Aorta (tissue), 5 donors: ENCODE measurements at regions not wholly inside any gene's neighbourhood (a gene's known extent, or its start where the extent isn't known, plus 50 kb on each side); places are given as distances from the start of the nearest gene placed in this dataset.
A peak's percentile ranks its signal among the peaks of the same experiment; 100 is the strongest.

Source experiments
- ATAC-seq: fragments of 200-7000 bp; cut with Tn5 transposase; one replicate; pipeline ENCODE4 v1.9.1; 2022; ENCODE audit warnings: moderate library complexity; ENCODE audit not compliant: low FRiP score
- DNase-seq, 2 donors: peaks; one replicate each; pipeline ENCODE4 v3.0.0-alpha.2; 2020
- H3K27ac ChIP-seq, 2 donors: one replicate each; pipeline ENCODE4 v1.5.1; 2013; ENCODE audit warnings: low read length in 2 of 2, mild to moderate bottlenecking in 2 of 2, moderate library complexity in 2 of 2, control low read depth in 1 of 2, inconsistent platforms in 1 of 2, low read depth in 1 of 2
- H3K27me3 ChIP-seq, 2 donors: one replicate each; pipeline ENCODE4 v1.6.1; 2013; ENCODE audit warnings: control low read depth in 1 of 2, low read length in 1 of 2, mild to moderate bottlenecking in 1 of 2, moderate library complexity in 1 of 2; ENCODE audit not compliant: insufficient read depth in 2 of 2, control insufficient read depth in 1 of 2
- H3K36me3 ChIP-seq, 2 donors: one replicate each; pipeline ENCODE4 v1.6.1; 2013; ENCODE audit warnings: control low read depth in 1 of 2, low read length in 1 of 2, mild to moderate bottlenecking in 1 of 2; ENCODE audit not compliant: insufficient read depth in 2 of 2, control insufficient read depth in 1 of 2
- H3K4me1 ChIP-seq, 2 donors: one replicate each; pipeline ENCODE4 v1.6.1; 2013; ENCODE audit warnings: low read length in 2 of 2, control low read depth in 1 of 2, mild to moderate bottlenecking in 1 of 2, moderate library complexity in 1 of 2; ENCODE audit not compliant: insufficient read depth in 2 of 2, control insufficient read depth in 1 of 2
- H3K4me3 ChIP-seq, 2 donors: one replicate each; pipeline ENCODE4 v1.5.1; 2013; ENCODE audit warnings: low read length in 2 of 2, control low read depth in 1 of 2, mild to moderate bottlenecking in 1 of 2
- H3K9me3 ChIP-seq: one replicate; pipeline ENCODE4 v1.6.1; 2013; ENCODE audit warnings: mild to moderate bottlenecking, low read length; ENCODE audit not compliant: control insufficient read depth
- WGBS, 2 donors: extraction: QIAGEN DNeasy Blood & Tissue Kit; methylation state at CpG; one replicate each; pipeline ENCODE4 v1.1.7; 2013; 5-methylcytosine and 5-hydroxymethylcytosine counted together
- intact Hi-C, 2 donors: fragments of 100-400 bp; cut with DNase I; formaldehyde crosslinking; loops; one replicate each; pipeline versions ENCODE4 v1.14.2 to v1.15.0; 2022
- donor health status: healthy with polysubstance abuse.
- donor health status: Bipolar disorder and iron deficiency.
- donor health status: DM: no; HTN: no; CAD: no.
- donor health status: DM: no; HTN: no; CAD: no.
- donor health status: DM: yes; HTN: yes; CAD: no.

- DNase-seq = no peak
- intact Hi-C loops = no loop called here
- H3K27me3 ChIP-seq = peaks cover 0 to 2% of the 10 kb centered on the region in 2 donors
- no peak overlapping the region for H3K4me3 ChIP-seq
- H3K27ac ChIP-seq = no peak overlapping the region
- no peaks in the 10 kb centered on the region for H3K36me3 ChIP-seq
- no peaks in the 10 kb centered on the region for H3K4me1 ChIP-seq
- H3K9me3 ChIP-seq = no peaks in the 10 kb centered on the region
- no peak for ATAC-seq
Measured at GRCh38 chr2:118791483-118791882, 56.0 kb downstream of the EN1 start.

GRCh38 chr2:118786746-118787145 lies 60.7 kb downstream of the EN1 start:
- 6 to 10% methylated on average over 7 of the region's 7 CpGs for WGBS, 2 donors
- intact Hi-C loops = no loop called here

GRCh38 chr2:118784860-118785259 lies 62.6 kb downstream of the EN1 start:
- ATAC-seq = no peak
- DNase-seq = no peak
- Histone ChIP-seq H3K4me3 (no peak overlapping the region), H3K9me3 (no peaks in the 10 kb centered on the region), H3K36me3 (no peaks in the 10 kb centered on the region), H3K27ac (no peak overlapping the region), H3K4me1 (no peaks in the 10 kb centered on the region), H3K27me3 (no peaks in the 10 kb centered on the region)
- WGBS, 2 donors = 75 to 80% methylated on average over 6 of the region's 6 CpGs
- intact Hi-C loops = no loop called here

More at GRCh38 chr2:118786746-118787145, 60.7 kb downstream of the EN1 start:
- H3K36me3 ChIP-seq = no peaks in the 10 kb centered on the region
- ATAC-seq (no peak), DNase-seq (no peak)
- H3K27ac ChIP-seq = no peak overlapping the region
- peaks cover 0 to 2% of the 10 kb centered on the region in 2 donors for H3K27me3 ChIP-seq
- no peaks in the 10 kb centered on the region for H3K9me3 ChIP-seq
- H3K4me3 ChIP-seq = no peak overlapping the region
- H3K4me1 ChIP-seq = no peaks in the 10 kb centered on the region

GRCh38 chr2:118779362-118779761 lies 68.1 kb downstream of the EN1 start:
- Histone ChIP-seq H3K36me3 (no peaks in the 10 kb centered on the region), H3K4me1 (no peaks in the 10 kb centered on the region), H3K27me3 (peaks cover 0 to 2% of the 10 kb centered on the region in 2 donors), H3K9me3 (no peaks in the 10 kb centered on the region), H3K27ac (no peak overlapping the region), H3K4me3 (no peak overlapping the region)
- intact Hi-C loops = no loop called here
- DNase-seq = no peak
- WGBS, 2 donors = 37 to 54% methylated on average over 1 of the region's 1 CpG
- ATAC-seq = no peak

GRCh38 chr2:118774458-118775133 lies 72.9 kb downstream of the EN1 start:
- peaks cover 0 to 2% of the 10 kb centered on the region in 2 donors for H3K27me3 ChIP-seq
- DNase-seq = peak; percentile 56 to 84

GRCh38 chr2:118773826-118774225 lies 73.6 kb downstream of the EN1 start:
- no peak for DNase-seq
- no peaks in the 10 kb centered on the region for H3K9me3 ChIP-seq
- intact Hi-C loops = no loop called here
- peaks cover 0 to 2% of the 10 kb centered on the region in 2 donors for H3K27me3 ChIP-seq
- H3K4me3 ChIP-seq = no peak overlapping the region
- no peak for ATAC-seq
- WGBS, 2 donors = 48 to 52% methylated on average over 7 of the region's 7 CpGs
- H3K4me1 ChIP-seq = no peaks in the 10 kb centered on the region
- H3K27ac ChIP-seq = no peak overlapping the region
- no peaks in the 10 kb centered on the region for H3K36me3 ChIP-seq

More at GRCh38 chr2:118774458-118775133, 72.9 kb downstream of the EN1 start:
- intact Hi-C loops = no loop called here
- WGBS, 2 donors = 1% methylated on average over 45 of the region's 45 CpGs
- Histone ChIP-seq H3K4me3 (no peak overlapping the region), H3K9me3 (no peaks in the 10 kb centered on the region), H3K27ac (no peak overlapping the region), H3K36me3 (no peaks in the 10 kb centered on the region), H3K4me1 (no peaks in the 10 kb centered on the region)
- ATAC-seq = peak; percentile 74

GRCh38 chr2:118772487-118773200 lies 74.8 kb downstream of the EN1 start:
- intact Hi-C loops = no loop called here
- no peaks in the 10 kb centered on the region for H3K4me1 ChIP-seq
- no peaks in the 10 kb centered on the region for H3K36me3 ChIP-seq
- no peaks in the 10 kb centered on the region for H3K9me3 ChIP-seq
- 83 to 86% methylated on average over 22 of the region's 22 CpGs for WGBS, 2 donors
- no peaks in the 10 kb centered on the region for H3K27me3 ChIP-seq
- H3K4me3 ChIP-seq = no peak overlapping the region
- ATAC-seq (no peak), DNase-seq (no peak)
- no peak overlapping the region for H3K27ac ChIP-seq

GRCh38 chr2:118769707-118770400 lies 77.6 kb downstream of the EN1 start:
- no peaks in the 10 kb centered on the region for H3K4me1 ChIP-seq
- intact Hi-C loops = no loop called here
- H3K4me3 ChIP-seq = no peak overlapping the region
- no peak for ATAC-seq
- H3K27ac ChIP-seq = no peak overlapping the region
- H3K9me3 ChIP-seq = no peaks in the 10 kb centered on the region
- no peaks in the 10 kb centered on the region for H3K27me3 ChIP-seq
- H3K36me3 ChIP-seq = no peaks in the 10 kb centered on the region
- WGBS, 2 donors = 85 to 91% methylated on average over 6 of the region's 6 CpGs
- DNase-seq = no peak
